H1 (cell line): ENCODE measurements at regions not wholly inside any gene's neighbourhood (a gene's known extent, or its start where the extent isn't known, plus 50 kb on each side); places are given as distances from the start of the nearest gene placed in this dataset.

Source experiments
- CTCF ChIA-PET: fragments of 300-600 bp; sonication (Branson Sonifier 250); formaldehyde crosslinking; loops from one replicate; lab custom pipeline; 2021; ENCODE audit not compliant: partially characterized antibody; lab: Charles Lee
- POLR2A ChIA-PET: fragments of 300-600 bp; sonication (Branson Sonifier 250); formaldehyde crosslinking; loops from one replicate; lab custom pipeline; 2021; ENCODE audit warnings: inconsistent platforms; ENCODE audit not compliant: partially characterized antibody; lab: Charles Lee
- DNase-seq, 2 experiments: peaks; one replicate each; pipeline versions ENCODE4 v3.0.0 to v3.0.0-alpha.2; 2010 to 2022; ENCODE audit warnings: low spot score in 2 of 2, low read depth in 1 of 2, mixed read lengths in 1 of 2
- FAIRE-seq: peaks from 2 replicates; lab custom pipeline; 2011; peaks lifted over from hg19 to GRCh38; lab: Jason Lieb, UNC
- H2AFZ ChIP-seq: 2 replicates; pipeline ENCODE4 v1.8.1; 2012; ENCODE audit warnings: low read length, inconsistent platforms
- H2AK5ac ChIP-seq: 2 replicates; pipeline ENCODE4 v1.6.1; 2013; ENCODE audit warnings: low read depth, low read length
- H2BK120ac ChIP-seq: replicated peaks from 2 replicates; pipeline ENCODE3; 2013; ENCODE audit warnings: low read depth, low read length, inconsistent platforms
- H2BK12ac ChIP-seq: 2 replicates; pipeline ENCODE4 v1.6.1; 2013; ENCODE audit warnings: low read depth, low read length
- H2BK15ac ChIP-seq: 2 replicates; pipeline ENCODE4 v1.6.1; 2013; ENCODE audit warnings: low read length
- H2BK20ac ChIP-seq: 2 replicates; pipeline ENCODE4 v1.6.1; 2013; ENCODE audit warnings: low read length
- H2BK5ac ChIP-seq: 2 replicates; pipeline ENCODE4 v1.6.1; 2013; ENCODE audit warnings: low read depth, low read length
- H3K14ac ChIP-seq: 2 replicates; pipeline ENCODE4 v1.6.1; 2013; ENCODE audit warnings: inconsistent platforms; ENCODE audit not compliant: insufficient read length
- H3K18ac ChIP-seq: 2 replicates; pipeline ENCODE4 v1.6.1; 2013; ENCODE audit warnings: low read length; ENCODE audit errors: extremely low read depth
- H3K23ac ChIP-seq: 2 replicates; pipeline ENCODE4 v1.6.1; 2013; ENCODE audit warnings: inconsistent platforms; ENCODE audit not compliant: insufficient read length
- H3K23me2 ChIP-seq: 2 replicates; pipeline ENCODE4 v1.6.1; 2013; ENCODE audit warnings: low read depth, low read length
- H3K27ac ChIP-seq: 2 replicates; pipeline ENCODE4 v1.6.1; 2011; ENCODE audit warnings: low read depth, low read length, inconsistent platforms
- H3K27me3 ChIP-seq, 4 experiments: replicated peaks in 1 of 4; 1 replicate in 1 of 4; 2 replicates in 3 of 4; pipeline versions ENCODE4 v1.6.1 to v1.8.1; 2011 to 2013; ENCODE audit warnings: low read length in 3 of 4, mild to moderate bottlenecking in 3 of 4, inconsistent platforms in 2 of 4, mixed read lengths in 2 of 4, moderate library complexity in 1 of 4; ENCODE audit not compliant: control insufficient read depth in 3 of 4, insufficient read depth in 3 of 4; ENCODE audit errors: extremely low read depth in 1 of 4
- H3K36me3 ChIP-seq, 4 experiments: 2 replicates each; pipeline versions ENCODE4 v1.6.1 to v1.8.1; 2011 to 2013; ENCODE audit warnings: mild to moderate bottlenecking in 4 of 4, low read length in 3 of 4, moderate library complexity in 2 of 4, control low read depth in 1 of 4, inconsistent platforms in 1 of 4; ENCODE audit not compliant: insufficient read depth in 4 of 4, control insufficient read depth in 2 of 4
- H3K4ac ChIP-seq: replicated peaks from 2 replicates; pipeline ENCODE3; 2013; ENCODE audit warnings: low read length, low read depth, mixed read lengths, inconsistent platforms; ENCODE audit not compliant: insufficient read length
- H3K4me1 ChIP-seq, 4 experiments: replicated peaks in 1 of 4; 1 replicate in 1 of 4; 2 replicates in 3 of 4; pipeline versions ENCODE4 v1.6.1 to v1.8.1; 2011 to 2013; ENCODE audit warnings: low read length in 3 of 4, inconsistent platforms in 2 of 4, mixed read lengths in 1 of 4; ENCODE audit not compliant: insufficient read depth in 4 of 4, control insufficient read depth in 3 of 4
- H3K4me2 ChIP-seq, 2 experiments: 2 replicates each; pipeline versions ENCODE4 v1.6.1 to v1.8.1; 2011 to 2013; ENCODE audit warnings: low read depth in 2 of 2, low read length in 2 of 2, control low read depth in 1 of 2, inconsistent platforms in 1 of 2, mild to moderate bottlenecking in 1 of 2; ENCODE audit not compliant: insufficient read depth in 1 of 2
- H3K4me3 ChIP-seq, 4 experiments: fragments of 200-600, 300-600 bp in 1 of 4; sonication (generic), shearing (Covaris generic), sonication (Bioruptor Twin) in 1 of 4; 2 replicates each; pipeline versions ENCODE4 v1.5.1 to v1.8.1; 2011 to 2016; ENCODE audit warnings: low read length in 4 of 4, low read depth in 3 of 4, control low read depth in 2 of 4, inconsistent platforms in 2 of 4, mild to moderate bottlenecking in 2 of 4, mixed read lengths in 1 of 4, moderate library complexity in 1 of 4; ENCODE audit not compliant: insufficient read depth in 2 of 4; ENCODE audit errors: extremely low read depth in 1 of 4
- H3K56ac ChIP-seq: replicated peaks from 2 replicates; pipeline ENCODE3; 2013; ENCODE audit warnings: low read depth, mild to moderate bottlenecking, mixed read lengths, low read length, inconsistent platforms; ENCODE audit not compliant: insufficient read length
- H3K79me1 ChIP-seq: 2 replicates; pipeline ENCODE4 v1.6.1; 2013; ENCODE audit warnings: low read depth, low read length, control low read depth
- H3K79me2 ChIP-seq, 2 experiments: 2 replicates each; pipeline versions ENCODE4 v1.6.1 to v1.8.1; 2012 to 2013; ENCODE audit warnings: low read length in 2 of 2, mild to moderate bottlenecking in 2 of 2, inconsistent platforms in 1 of 2; ENCODE audit not compliant: insufficient read depth in 2 of 2, control insufficient read depth in 1 of 2
- H3K9ac ChIP-seq, 4 experiments: replicated peaks in 1 of 4; 1 replicate in 1 of 4; 2 replicates in 3 of 4; pipeline versions ENCODE4 v1.6.1 to v1.8.1; 2011 to 2013; ENCODE audit warnings: low read depth in 3 of 4, low read length in 3 of 4, control low read depth in 2 of 4, mild to moderate bottlenecking in 2 of 4, moderate library complexity in 2 of 4, inconsistent platforms in 1 of 4; ENCODE audit errors: extremely low read depth in 1 of 4
- H3K9me3 ChIP-seq, 2 experiments: 2 replicates each; pipeline versions ENCODE4 v1.6.1 to v1.8.1; 2012 to 2013; ENCODE audit warnings: mild to moderate bottlenecking in 2 of 2, moderate library complexity in 2 of 2, control low read depth in 1 of 2, inconsistent platforms in 1 of 2, low read depth in 1 of 2, low read length in 1 of 2, mixed read lengths in 1 of 2; ENCODE audit not compliant: insufficient read depth in 2 of 2
- H4K20me1 ChIP-seq, 2 experiments: replicated peaks in 1 of 2; 2 replicates each; pipeline versions ENCODE3 to v1.8.1; 2011 to 2013; ENCODE audit warnings: inconsistent platforms in 2 of 2, low read length in 2 of 2, mild to moderate bottlenecking in 1 of 2; ENCODE audit not compliant: insufficient read depth in 2 of 2, control insufficient read depth in 1 of 2
- H4K5ac ChIP-seq: 2 replicates; pipeline ENCODE4 v1.6.1; 2013; ENCODE audit warnings: low read length, low read depth, mixed read lengths, inconsistent platforms; ENCODE audit not compliant: insufficient read length
- H4K8ac ChIP-seq: 2 replicates; pipeline ENCODE4 v1.8.0; 2013; ENCODE audit warnings: mild to moderate bottlenecking, moderate library complexity, low read length, inconsistent platforms; ENCODE audit not compliant: insufficient read depth; ENCODE audit errors: extremely low read depth
- H4K91ac ChIP-seq: replicated peaks from 2 replicates; pipeline ENCODE3; 2013; ENCODE audit warnings: low read length, mixed read lengths, inconsistent platforms; ENCODE audit not compliant: insufficient read length
- ATF2 ChIP-seq: IDR thresholded peaks from 2 replicates; pipeline ENCODE4 v1.6.1; 2012; ENCODE audit warnings: low read length, inconsistent platforms
- CBX8 ChIP-seq: fragments of 300-800, 300-1000 bp; sonication (generic); IDR thresholded peaks from 2 replicates; pipeline ENCODE4 v1.7.1; 2016; ENCODE audit warnings: low read depth, low read length, borderline replicate concordance
- EZH2 ChIP-seq: fragments of 200-600 bp; sonication (generic); IDR thresholded peaks from 2 replicates; pipeline ENCODE4 v1.7.1; 2012; ENCODE audit warnings: low read depth, mild to moderate bottlenecking, moderate library complexity, low read length, inconsistent platforms; ENCODE audit not compliant: severe bottlenecking
- FOSL1 ChIP-seq: IDR thresholded peaks from 2 replicates; pipeline ENCODE4 v1.6.1; 2011; ENCODE audit warnings: mild to moderate bottlenecking, low read depth, low read length, moderate library complexity; ENCODE audit not compliant: insufficient read depth
- HDAC2 ChIP-seq, 2 experiments: fragments of 300-600 bp in 1 of 2; sonication (generic) in 1 of 2; IDR thresholded peaks; 2 replicates each; pipeline ENCODE4 v1.6.1; 2011 to 2012; ENCODE audit warnings: low read depth in 2 of 2, low read length in 2 of 2, mild to moderate bottlenecking in 2 of 2, moderate library complexity in 2 of 2, borderline replicate concordance in 1 of 2, inconsistent platforms in 1 of 2
- KDM4A ChIP-seq: IDR thresholded peaks from one replicate; pipeline ENCODE4 v1.7.1; 2012; ENCODE audit warnings: low read depth, mild to moderate bottlenecking, moderate library complexity, low read length, inconsistent platforms; ENCODE audit not compliant: severe bottlenecking
- KDM5A ChIP-seq: fragments of 200-600 bp; IDR thresholded peaks from 2 replicates; pipeline ENCODE4 v1.7.1; 2012; ENCODE audit warnings: mild to moderate bottlenecking, low read length, inconsistent platforms, mixed read lengths
- NANOG ChIP-seq: IDR thresholded peaks from 2 replicates; pipeline ENCODE4 v1.6.1; 2011; ENCODE audit warnings: low read length, low read depth, mild to moderate bottlenecking, inconsistent platforms; ENCODE audit not compliant: insufficient read depth, poor library complexity, severe bottlenecking
- RNF2 ChIP-seq: fragments of 200-900, 300-1000 bp; sonication (generic); IDR thresholded peaks from 2 replicates; pipeline ENCODE4 v1.7.1; 2016; ENCODE audit warnings: borderline replicate concordance, low read depth, mild to moderate bottlenecking, antibody characterized with exemption, low read length; ENCODE audit not compliant: poor library complexity, severe bottlenecking; ENCODE audit errors: missing control alignments
- SIX5 ChIP-seq: IDR thresholded peaks from 2 replicates; pipeline ENCODE4 v1.6.1; 2011; ENCODE audit warnings: mild to moderate bottlenecking, low read depth, low read length
- SP4 ChIP-seq: IDR thresholded peaks from 2 replicates; pipeline ENCODE4 v1.6.1; 2012; ENCODE audit warnings: low read length, inconsistent platforms
- WGBS, 2 experiments: shearing (Covaris generic) in 1 of 2; methylation state at CpG; one replicate each; pipeline versions ENCODE4 v1.1.6 to v1.1.7; 2013 to 2015; ENCODE audit warnings: low lambda C conversion rate in 2 of 2, mixed read lengths in 2 of 2, inconsistent platforms in 1 of 2, low coverage in 1 of 2, missing lambda C conversion rate in 1 of 2; ENCODE audit not compliant: insufficient replicate concordance in 2 of 2, insufficient coverage in 1 of 2, insufficient read length in 1 of 2; ENCODE audit errors: extremely low coverage in 1 of 2, missing lambda C conversion rate in 1 of 2; 5-methylcytosine and 5-hydroxymethylcytosine counted together

GRCh38 chr9:16309082-16309468 lies 561.4 kb downstream of the BNC2 start:
- CTCF ChIA-PET, result interaction anchor here (0.7 to 1.9 kb wide), 5 partner anchors 9 to 101 kb away, joined by 3 to 8 read pairs (median 3); no protein-coding TSS in a partner anchor
- WGBS, 2 experiments, result 76% methylated on average over 5 of the region's 5 CpGs; no CpG with 5 or more reads in 1 of the 2 experiments
- H3K4me2 ChIP-seq, result no peak overlapping the region
- TF ChIP-seq KDM4A (no peak), ATF2 (no peak), NANOG (no peak), FOSL1 (no peak), KDM5A (no peak), HDAC2 (IDR thresholded peaks at IDR 0.05; ENCODE audit: borderline replicate concordance in 1 of 2, low read depth in 2 of 2, low read length in 2 of 2) (no peak), SP4 (no peak), EZH2 (no peak), CBX8 (no peak), SIX5 (no peak), RNF2 (no peak)

More at GRCh38 chr9:16309082-16309468, 561.4 kb downstream of the BNC2 start:
- H3K23me2 ChIP-seq, result no peaks in the 10 kb centered on the region
- no peak overlapping the region for H4K91ac ChIP-seq
- 0 out of 2 replicates have a peak overlapping the region, but pooled peaks have one; percentile 67 for H2AFZ ChIP-seq
- H2AK5ac ChIP-seq, result no peak overlapping the region
- H3K27ac ChIP-seq, result no peak overlapping the region
- H3K9me3 ChIP-seq, result no peaks in the 10 kb centered on the region
- FAIRE-seq (no peak), DNase-seq (no peak)
- H3K27me3 ChIP-seq, result no peaks in the 10 kb centered on the region
- no peak overlapping the region for H4K8ac ChIP-seq
- no peak overlapping the region for H3K23ac ChIP-seq
- H3K4me1 ChIP-seq, result peaks cover 1 to 8% (median 4%) of the 10 kb centered on the region in 4 experiments; a peak in 5 of 7 replicates
- H3K4me3 ChIP-seq, result no peak overlapping the region
- no peak overlapping the region for H2BK12ac ChIP-seq
- no peaks in the 10 kb centered on the region for H3K79me2 ChIP-seq
- no peaks in the 10 kb centered on the region for H3K79me1 ChIP-seq
- no peak overlapping the region for H2BK120ac ChIP-seq
- no peak overlapping the region for H2BK5ac ChIP-seq
- POLR2A ChIA-PET, result interaction anchor here (0.6 kb wide), 1 partner anchor 432 kb away, joined by 3 read pairs; no protein-coding TSS in a partner anchor
- H4K20me1 ChIP-seq, result no peaks in the 10 kb centered on the region
- no peak overlapping the region for H2BK20ac ChIP-seq
- no peak overlapping the region for H3K4ac ChIP-seq
- no peak overlapping the region for H3K9ac ChIP-seq
- H4K5ac ChIP-seq, result no peak overlapping the region
- H2BK15ac ChIP-seq, result no peak overlapping the region
- H3K14ac ChIP-seq, result no peak overlapping the region
- no peaks in the 10 kb centered on the region for H3K36me3 ChIP-seq
- no peak overlapping the region for H3K56ac ChIP-seq
- H3K18ac ChIP-seq, result no peak overlapping the region
